GM19240 (cell line): ENCODE measurements at regions not wholly inside any gene's neighbourhood (a gene's known extent, or its start where the extent isn't known, plus 50 kb on each side); places are given as distances from the start of the nearest gene placed in this dataset.

Experiments used
- DNase-seq: peaks from one replicate; pipeline ENCODE4 v3.0.0; 2011; ENCODE audit warnings: low spot score; ENCODE audit not compliant: insufficient read length

GRCh38 chr9:8095672-8096086, 296.1 kb upstream of the DMAC1 start:
- no peak for DNase-seq

GRCh38 chr9:8088477-8088876, 288.9 kb upstream of the DMAC1 start:
- no peak for DNase-seq

- DNase-seq, result no peak
Observed at GRCh38 chr9:8085986-8086385, 286.4 kb upstream of the DMAC1 start.

GRCh38 chr9:8078641-8079140, 279.1 kb upstream of the DMAC1 start:
- no peak for DNase-seq

- no peak for DNase-seq
Observed at GRCh38 chr9:8074713-8075286, 275.2 kb upstream of the DMAC1 start.

- DNase-seq, result no peak
Observed at GRCh38 chr9:8071445-8071798, 271.8 kb upstream of the DMAC1 start.

GRCh38 chr9:8070779-8071444, 271.3 kb upstream of the DMAC1 start:
- no peak for DNase-seq

- no peak for DNase-seq
Observed at GRCh38 chr9:8062459-8062858, 262.9 kb upstream of the DMAC1 start.

GRCh38 chr9:8053501-8053900, 253.9 kb upstream of the DMAC1 start:
- DNase-seq, result no peak

- no peak for DNase-seq
Observed at GRCh38 chr9:8052991-8053390, 253.4 kb upstream of the DMAC1 start.

- no peak for DNase-seq
Observed at GRCh38 chr9:8037745-8038144, 238.2 kb upstream of the DMAC1 start.

- no peak for DNase-seq
Observed at GRCh38 chr9:8036914-8037524, 237.4 kb upstream of the DMAC1 start.

- no peak for DNase-seq
Observed at GRCh38 chr9:8033794-8034193, 234.2 kb upstream of the DMAC1 start.

- no peak for DNase-seq
Observed at GRCh38 chr9:8030095-8030494, 230.5 kb upstream of the DMAC1 start.

- no peak for DNase-seq
Observed at GRCh38 chr9:8027351-8027750, 227.8 kb upstream of the DMAC1 start.

GRCh38 chr9:8025551-8025950, 226.0 kb upstream of the DMAC1 start:
- DNase-seq, result no peak

- no peak for DNase-seq
Observed at GRCh38 chr9:8020186-8020585, 220.6 kb upstream of the DMAC1 start.

- DNase-seq, result no peak
Observed at GRCh38 chr9:8019636-8020035, 220.1 kb upstream of the DMAC1 start.

GRCh38 chr9:8014997-8015682, 215.6 kb upstream of the DMAC1 start:
- no peak for DNase-seq

GRCh38 chr9:8012986-8013385, 213.4 kb upstream of the DMAC1 start:
- DNase-seq, result no peak

- DNase-seq, result no peak
Observed at GRCh38 chr9:8011974-8012373, 212.4 kb upstream of the DMAC1 start.

- no peak for DNase-seq
Observed at GRCh38 chr9:7996558-7996957, 197.0 kb upstream of the DMAC1 start.
